ENCODE measurements at regions not wholly inside any gene's neighbourhood (a gene's known extent, or its start where the extent isn't known, plus 50 kb on each side); places are given as distances from the start of the nearest gene placed in this dataset.

GRCh38 chr12:83468988-83469908 lies 782.5 kb downstream of the TMTC2 start:
- no peak overlapping the region for H3K4me3 ChIP-seq (ENCODE audit: low read depth, low read length)
- no peak for DNase-seq (ENCODE audit: low read depth)
- no peak for TF ChIP-seq CTCF (IDR thresholded peaks at IDR 0.05; ENCODE audit: low read depth, low read length, missing control alignments)

- no peak for TF ChIP-seq CTCF (IDR thresholded peaks at IDR 0.05; ENCODE audit: low read depth, low read length, missing control alignments)
- no peak for DNase-seq (ENCODE audit: low read depth)
- no peak overlapping the region for H3K4me3 ChIP-seq (ENCODE audit: low read depth, low read length)
Observed at GRCh38 chr12:83465632-83466031, 778.9 kb downstream of the TMTC2 start.

GRCh38 chr12:83462419-83462818 lies 775.7 kb downstream of the TMTC2 start:
- H3K4me3 ChIP-seq (ENCODE audit: low read depth, low read length): no peak overlapping the region
- DNase-seq (ENCODE audit: low read depth): no peak
- no peak for TF ChIP-seq CTCF (IDR thresholded peaks at IDR 0.05; ENCODE audit: low read depth, low read length, missing control alignments)

GRCh38 chr12:83461336-83461935 lies 774.7 kb downstream of the TMTC2 start:
- no peak for DNase-seq (ENCODE audit: low read depth)
- no peak for TF ChIP-seq CTCF (IDR thresholded peaks at IDR 0.05; ENCODE audit: low read depth, low read length, missing control alignments)
- H3K4me3 ChIP-seq (ENCODE audit: low read depth, low read length): no peak overlapping the region

- no peak for TF ChIP-seq CTCF (IDR thresholded peaks at IDR 0.05; ENCODE audit: low read depth, low read length, missing control alignments)
- no peak for DNase-seq (ENCODE audit: low read depth)
- H3K4me3 ChIP-seq (ENCODE audit: low read depth, low read length): no peak overlapping the region
Observed at GRCh38 chr12:83451189-83451588, 764.5 kb downstream of the TMTC2 start.

- TF ChIP-seq CTCF (IDR thresholded peaks at IDR 0.05; ENCODE audit: low read depth, low read length, missing control alignments): no peak
- no peak overlapping the region for H3K4me3 ChIP-seq (ENCODE audit: low read depth, low read length)
- DNase-seq (ENCODE audit: low read depth): no peak
Observed at GRCh38 chr12:83434600-83434999, 747.9 kb downstream of the TMTC2 start.
